ENCODE measurements at regions not wholly inside any gene's neighbourhood (a gene's known extent, or its start where the extent isn't known, plus 50 kb on each side); places are given as distances from the start of the nearest gene placed in this dataset.

GRCh38 chr15:29401644-29402043 is 132.0 kb upstream of the NSMCE3 start:
- TF ChIP-seq EZH2phosphoT487 (IDR thresholded peaks at IDR 0.05; ENCODE audit: insufficient read depth, low read depth): no peak
- TF ChIP-seq EZH2 (IDR thresholded peaks at IDR 0.05; ENCODE audit: insufficient read depth, poor library complexity, severe bottlenecking): no peak
